ENCODE measurements at regions not wholly inside any gene's neighbourhood (a gene's known extent, or its start where the extent isn't known, plus 50 kb on each side); places are given as distances from the start of the nearest gene placed in this dataset.

- DNase-seq, result no peak
Observed at GRCh38 chr2:172658945-172659344, 76.7 kb upstream of the RAPGEF4 start.

- DNase-seq, result no peak
Observed at GRCh38 chr2:172662099-172662498, 73.5 kb upstream of the RAPGEF4 start.

- no peak for DNase-seq
Observed at GRCh38 chr2:172664766-172665165, 70.9 kb upstream of the RAPGEF4 start.

- no peak for DNase-seq
Observed at GRCh38 chr2:172667581-172668325, 67.9 kb upstream of the RAPGEF4 start.

- no peak for DNase-seq
Observed at GRCh38 chr2:172671501-172671900, 64.1 kb upstream of the RAPGEF4 start.

GRCh38 chr2:172672114-172672513, 63.5 kb upstream of the RAPGEF4 start:
- DNase-seq, result no peak

- DNase-seq, result no peak
Observed at GRCh38 chr2:172673056-172673683, 62.5 kb upstream of the RAPGEF4 start.

GRCh38 chr2:172674034-172674967, 61.3 kb upstream of the RAPGEF4 start:
- peak; percentile 66 to 72 for DNase-seq

GRCh38 chr2:172674968-172675303, 60.7 kb upstream of the RAPGEF4 start:
- no peak for DNase-seq

GRCh38 chr2:172677363-172677762, 58.3 kb upstream of the RAPGEF4 start:
- DNase-seq, result no peak

GRCh38 chr2:172680436-172681068, 55.1 kb upstream of the RAPGEF4 start:
- no peak for DNase-seq

GRCh38 chr2:172685467-172685866, 50.2 kb upstream of the RAPGEF4 start:
- no peak for DNase-seq

Measured in activated T-cell treated with anti-CD3 and anti-CD28 coated beads, Interleukin-2, amount 50 U/mL, for 48 hours (primary cell).